NCI-H345 treated with DMSO at 0.1 percent for 48 hours (cell line): ENCODE measurements at regions not wholly inside any gene's neighbourhood (a gene's known extent, or its start where the extent isn't known, plus 50 kb on each side); places are given as distances from the start of the nearest gene placed in this dataset.
"Not testable (repeated sequence)": the region's sequence is repeated elsewhere in the genome, so short reads cannot be mapped to it uniquely, and the experiment has no call there.

Experiments
- DNase-seq: peaks from one replicate; lab custom pipeline; 2025; ENCODE audit not compliant: unreplicated experiment; lab: John Stamatoyannopoulos, UW

DNA sequence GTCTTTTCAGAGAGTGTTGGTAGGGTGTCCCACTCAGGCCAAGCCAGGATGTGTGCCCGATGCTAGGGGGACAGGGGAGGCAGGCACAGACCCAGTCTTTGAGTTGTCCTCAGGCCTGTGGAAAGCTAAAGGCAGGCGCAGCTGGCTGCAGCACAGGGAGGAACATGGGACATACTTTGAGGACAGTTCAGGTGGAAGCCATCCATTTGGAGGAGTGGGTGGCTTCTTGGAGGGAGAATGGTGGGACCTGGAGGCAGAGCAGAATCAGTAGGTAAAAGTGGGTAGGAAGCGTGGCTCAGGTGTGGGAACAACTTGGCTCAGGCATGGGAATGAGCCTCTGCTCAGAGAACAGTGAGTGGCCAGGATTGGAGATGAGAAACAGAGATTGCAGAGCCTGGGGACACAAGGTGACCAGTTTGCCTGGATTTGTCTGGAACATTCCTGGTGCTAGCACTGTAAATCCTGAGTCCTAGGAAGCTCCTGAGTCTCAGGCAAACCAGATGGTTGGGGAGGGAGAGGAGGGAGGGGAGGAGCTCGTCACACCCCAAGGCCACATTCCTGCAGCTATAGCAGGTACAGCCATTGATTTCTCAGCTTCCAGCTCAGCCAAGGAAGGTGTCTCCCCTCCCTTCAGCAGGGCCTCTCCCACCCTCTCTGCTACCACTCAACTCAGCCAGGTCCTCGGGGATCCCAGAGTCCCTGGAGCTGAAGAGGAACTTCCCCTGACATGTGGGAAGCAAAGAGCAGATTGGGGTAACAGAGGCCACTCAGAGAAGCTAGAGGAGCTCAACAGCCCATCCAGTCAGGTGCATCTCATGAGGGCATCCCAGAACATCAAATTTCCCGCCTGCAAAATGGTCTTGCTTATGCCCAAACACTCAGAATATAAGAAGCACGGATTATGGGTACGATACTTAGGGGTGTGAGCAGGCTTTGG, 65.2 kb upstream of the TINAGL1 start:
- no peak for DNase-seq

DNA sequence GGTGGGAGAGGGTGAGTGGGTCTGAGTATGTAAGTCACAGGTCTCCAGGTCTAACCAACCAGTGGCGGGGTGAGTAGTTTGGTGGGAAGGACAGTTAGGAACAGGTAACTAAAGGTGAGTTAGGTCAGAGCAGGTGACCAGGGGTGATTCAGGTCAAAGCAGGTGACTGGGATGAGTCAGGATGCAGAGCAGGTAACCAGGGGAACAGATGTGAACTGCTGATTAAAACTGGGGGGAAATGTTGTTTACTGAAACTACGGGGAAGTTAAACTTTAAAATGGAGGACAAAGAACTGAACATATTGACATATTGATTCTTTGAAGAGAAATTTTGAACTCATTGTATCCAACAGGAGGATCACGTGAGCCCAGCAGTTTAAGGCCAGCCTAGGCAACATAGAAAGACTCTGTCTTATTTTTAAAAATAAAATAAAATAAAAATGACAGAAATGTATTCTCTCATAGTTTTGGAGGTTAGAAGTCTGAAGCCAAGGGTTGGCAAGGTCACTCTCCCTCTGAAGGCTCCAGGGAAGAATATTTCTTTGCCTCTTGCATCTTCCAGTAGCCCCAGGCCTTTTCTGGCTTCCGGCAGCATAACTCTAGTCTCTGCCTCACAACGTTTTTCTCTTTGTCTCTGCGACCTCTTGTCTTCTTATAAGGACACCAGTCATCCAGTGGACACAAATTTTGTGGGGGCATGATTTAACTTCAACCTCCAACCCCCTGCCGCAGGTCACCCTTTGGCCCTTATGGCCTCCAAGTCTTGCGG, 64.3 kb upstream of the TINAGL1 start:
- no peak for DNase-seq

DNA sequence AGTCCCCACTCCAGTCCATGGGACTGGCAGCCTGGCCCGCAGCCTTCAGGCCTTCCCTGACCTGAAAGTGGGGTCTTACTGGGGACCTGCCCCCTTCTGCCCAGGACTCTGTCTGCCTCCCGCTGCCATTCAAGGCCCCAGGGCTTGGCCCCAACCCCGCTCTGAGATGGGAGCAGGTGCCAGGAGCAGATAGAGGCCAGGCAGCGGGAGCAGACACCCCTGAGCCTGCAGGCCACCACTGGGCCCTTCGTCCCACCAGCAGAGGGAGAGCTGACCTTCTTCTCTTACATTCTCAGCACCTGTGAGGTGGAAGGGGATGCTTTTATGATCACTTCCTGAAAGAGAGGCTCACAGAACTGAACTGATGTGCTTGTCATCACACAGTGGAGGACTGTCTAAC, 62.2 kb upstream of the TINAGL1 start:
- DNase-seq = no peak

GRCh38 chr1:31515056-31515775, 61.1 kb upstream of the TINAGL1 start:
- DNase-seq = no peak

DNA sequence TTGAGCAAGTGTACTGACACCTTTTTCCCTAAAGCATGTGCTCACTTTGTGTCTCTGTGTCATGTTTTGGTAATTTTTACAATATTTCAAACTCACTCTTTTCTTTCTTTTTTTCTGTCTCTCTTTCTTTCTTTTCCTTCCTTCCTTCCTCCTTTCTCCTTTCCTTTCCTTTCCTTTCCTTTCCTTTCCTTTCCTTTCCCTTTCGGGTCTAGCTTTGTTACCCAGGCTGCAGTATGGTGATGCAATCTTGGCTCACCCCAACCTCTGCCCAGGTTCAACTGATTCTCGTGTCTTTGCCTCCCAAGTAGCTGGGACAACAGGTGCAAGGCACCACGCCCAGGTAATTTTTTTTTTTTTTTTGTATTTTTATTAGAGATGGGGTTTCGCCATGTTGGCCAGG, 60.4 kb upstream of the TINAGL1 start:
- no peak for DNase-seq

DNA sequence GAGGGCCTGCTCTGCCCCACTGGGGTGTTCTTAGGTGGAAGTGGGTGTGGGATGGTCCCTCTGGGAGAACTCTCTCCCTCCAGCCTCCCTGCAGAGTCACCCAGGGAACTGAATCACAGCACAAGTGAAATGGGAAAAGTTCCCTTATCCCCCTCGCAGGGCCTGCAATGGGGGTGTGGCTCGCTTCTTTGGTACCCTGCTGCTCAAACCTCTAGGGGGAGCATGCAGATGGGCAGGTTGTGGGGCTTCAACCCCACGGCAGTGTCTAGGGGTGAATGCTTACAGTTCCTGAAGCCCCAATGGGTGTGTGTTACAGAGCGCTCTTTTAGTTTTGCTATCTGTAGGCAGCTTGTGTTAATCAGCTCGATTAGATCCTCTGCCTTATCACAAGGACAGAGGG, 59.0 kb upstream of the TINAGL1 start:
- no peak for DNase-seq

DNA sequence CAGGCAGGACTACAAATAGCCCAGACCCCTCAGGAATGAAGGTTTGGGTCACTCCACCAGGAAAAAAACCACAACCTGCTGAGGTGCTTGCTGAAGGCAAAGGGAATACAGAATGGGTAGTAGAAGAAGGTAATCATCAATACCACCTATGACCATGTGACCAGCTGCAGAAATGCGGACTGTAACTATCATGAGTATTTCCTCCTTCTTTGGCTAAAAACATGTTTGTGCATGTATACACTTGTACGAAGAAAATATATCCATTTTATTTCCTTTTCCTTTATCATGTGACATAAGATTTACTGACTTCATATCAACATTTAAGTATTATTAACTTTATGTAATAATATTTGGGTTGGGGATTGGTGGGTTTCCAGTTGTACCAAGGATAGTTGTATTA, 58.3 kb upstream of the TINAGL1 start:
- not testable (repeated sequence) for DNase-seq

DNA sequence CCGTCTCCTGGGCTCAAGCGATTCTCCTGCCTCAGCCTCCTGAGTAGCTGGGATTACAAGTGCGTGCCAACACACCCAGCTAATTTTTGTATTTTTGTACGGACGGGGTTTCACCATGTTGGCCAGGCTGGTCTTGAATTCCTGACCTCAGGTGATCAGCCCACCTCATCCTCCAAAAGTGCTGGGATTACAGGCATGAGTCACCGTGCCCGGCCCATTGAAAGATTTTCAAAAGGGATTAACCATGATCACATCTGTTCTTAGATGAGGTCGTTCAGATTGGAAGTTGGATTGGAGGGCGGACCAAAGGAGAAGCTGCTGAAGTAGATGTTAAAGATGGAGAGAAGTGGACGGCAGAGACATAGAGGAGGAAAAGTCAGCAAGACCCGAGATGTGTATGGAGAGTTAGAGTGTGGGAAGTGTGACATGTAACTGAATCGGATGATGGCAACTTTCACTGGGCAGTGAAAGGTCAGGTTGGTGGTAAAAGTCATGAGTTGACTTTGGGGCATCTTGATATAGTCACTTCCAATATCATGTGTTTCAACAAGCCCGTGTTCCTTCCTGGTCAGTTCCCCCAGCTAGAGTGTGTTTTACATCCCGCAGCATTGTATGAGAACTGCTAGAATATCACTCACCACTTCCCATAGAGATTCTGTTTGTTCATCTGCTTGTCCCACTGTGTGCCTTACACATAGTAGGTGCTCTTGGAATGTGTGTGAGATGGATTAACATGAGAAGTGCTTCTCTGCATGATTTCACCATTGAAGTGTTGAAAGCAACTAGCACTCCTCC, 54.4 kb upstream of the TINAGL1 start:
- DNase-seq = no peak

- no peak for DNase-seq
Measured at GRCh38 chr1:31522556-31522845, 53.8 kb upstream of the TINAGL1 start.

DNA sequence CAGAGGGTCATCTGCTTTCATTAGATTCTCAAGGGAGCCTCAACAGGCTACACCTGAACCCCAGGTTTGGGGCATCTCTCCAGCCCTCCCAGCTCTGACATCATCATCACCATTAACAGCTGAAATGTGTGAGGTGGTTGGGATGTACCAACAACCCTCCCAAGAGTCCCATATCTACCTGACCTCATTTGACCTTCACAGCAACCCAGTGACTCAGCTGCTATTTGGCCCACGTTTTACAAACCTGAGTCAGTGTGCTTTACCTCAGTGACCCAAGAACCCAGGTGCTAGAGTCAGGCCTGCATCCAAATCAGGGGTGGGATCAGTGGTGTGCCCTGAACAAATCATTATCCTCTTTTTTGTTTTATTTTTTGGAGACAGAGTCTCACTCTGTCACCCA, 53.3 kb upstream of the TINAGL1 start:
- no peak for DNase-seq

DNA sequence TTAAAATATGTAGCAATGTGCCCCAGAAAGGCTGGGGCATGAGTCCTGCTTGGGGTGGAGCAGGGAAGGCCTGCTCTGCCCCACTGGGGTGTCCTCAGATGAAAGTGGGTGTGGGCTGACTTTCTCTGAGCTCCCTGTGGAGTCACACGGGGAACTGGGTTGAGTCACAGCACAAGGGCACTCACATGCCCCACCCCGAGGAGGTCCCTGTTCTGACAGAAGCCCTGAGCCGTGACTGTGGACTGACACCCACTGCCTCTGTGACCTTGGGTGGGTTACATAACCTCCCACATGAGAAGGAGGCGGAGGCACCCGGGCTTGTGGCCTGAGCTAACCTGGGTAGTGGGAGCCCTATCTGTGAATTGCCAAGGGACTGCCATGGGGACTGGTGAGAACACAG, 52.5 kb upstream of the TINAGL1 start:
- no peak for DNase-seq

DNA sequence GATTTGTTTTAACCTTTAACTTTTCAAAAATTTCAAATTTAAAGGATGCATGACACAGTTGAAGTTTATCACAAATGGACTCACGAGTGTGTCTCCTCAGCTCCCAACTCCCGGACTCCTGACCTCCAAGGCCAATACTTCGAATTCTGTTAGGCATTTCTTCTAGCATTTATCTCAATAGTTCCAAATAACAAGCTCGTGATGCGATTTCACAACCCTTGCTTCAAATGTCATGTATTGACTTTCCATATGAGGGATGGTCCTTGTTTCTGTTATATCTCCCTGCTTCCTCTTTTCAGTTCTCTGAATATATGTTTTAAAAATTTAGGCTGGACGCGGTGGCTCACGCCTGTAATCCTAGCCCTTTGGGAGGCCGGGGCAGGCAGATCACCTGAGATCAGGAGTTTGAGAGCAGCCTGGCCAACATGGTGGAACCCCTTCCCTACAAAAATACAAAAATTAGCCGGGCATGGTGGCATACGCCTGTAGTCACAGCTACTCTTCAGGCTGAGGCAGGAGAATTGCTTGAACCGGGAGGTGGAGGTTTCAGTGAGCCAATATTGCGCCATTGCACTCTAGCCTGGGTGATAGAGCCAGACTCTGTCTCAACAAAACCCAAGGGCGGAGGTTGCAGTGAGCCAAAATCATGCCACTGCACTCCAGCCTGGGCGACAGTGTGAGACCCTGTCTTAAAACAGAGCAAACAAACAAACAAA, 52.0 kb upstream of the TINAGL1 start:
- DNase-seq = no peak
